HG02759 (cell line): ENCODE measurements at regions not wholly inside any gene's neighbourhood (a gene's known extent, or its start where the extent isn't known, plus 50 kb on each side); places are given as distances from the start of the nearest gene placed in this dataset.

ENCODE experiments used
- ATAC-seq: cut with Tn5 transposase; IDR thresholded peaks from one replicate; pipeline ENCODE4 v1.9.1; 2021; ENCODE audit warnings: mild to moderate bottlenecking, moderate library complexity; ENCODE audit not compliant: unreplicated experiment

- no peak for ATAC-seq
Measured at GRCh38 chr2:42926434-42927333, 134.3 kb upstream of the HAAO start.

GRCh38 chr2:42925742-42926433 is 133.5 kb upstream of the HAAO start:
- ATAC-seq, result no peak

DNA sequence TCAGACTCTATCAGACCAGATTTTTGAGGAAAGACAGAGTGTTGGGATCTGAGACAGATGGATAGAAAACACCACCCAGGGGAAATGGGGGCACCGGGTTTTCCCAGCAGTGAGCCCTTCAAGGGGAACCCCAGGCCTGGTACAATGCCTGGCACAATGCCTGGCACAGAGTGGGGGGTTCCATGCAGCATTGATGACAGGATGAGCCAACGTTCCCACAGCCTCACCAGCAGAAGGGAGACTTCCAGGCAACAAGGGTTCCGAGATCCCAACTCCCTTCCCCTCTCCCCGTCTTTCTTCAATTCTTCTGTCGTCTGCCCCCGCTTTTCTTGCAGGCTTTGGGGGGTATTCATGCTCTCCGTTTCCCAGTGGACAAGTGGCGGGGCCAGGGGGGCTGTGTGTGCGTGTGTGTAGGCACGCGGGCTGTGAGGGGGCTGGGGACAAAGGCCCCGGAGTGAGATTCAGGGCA is 132.1 kb upstream of the HAAO start:
- no peak for ATAC-seq

DNA sequence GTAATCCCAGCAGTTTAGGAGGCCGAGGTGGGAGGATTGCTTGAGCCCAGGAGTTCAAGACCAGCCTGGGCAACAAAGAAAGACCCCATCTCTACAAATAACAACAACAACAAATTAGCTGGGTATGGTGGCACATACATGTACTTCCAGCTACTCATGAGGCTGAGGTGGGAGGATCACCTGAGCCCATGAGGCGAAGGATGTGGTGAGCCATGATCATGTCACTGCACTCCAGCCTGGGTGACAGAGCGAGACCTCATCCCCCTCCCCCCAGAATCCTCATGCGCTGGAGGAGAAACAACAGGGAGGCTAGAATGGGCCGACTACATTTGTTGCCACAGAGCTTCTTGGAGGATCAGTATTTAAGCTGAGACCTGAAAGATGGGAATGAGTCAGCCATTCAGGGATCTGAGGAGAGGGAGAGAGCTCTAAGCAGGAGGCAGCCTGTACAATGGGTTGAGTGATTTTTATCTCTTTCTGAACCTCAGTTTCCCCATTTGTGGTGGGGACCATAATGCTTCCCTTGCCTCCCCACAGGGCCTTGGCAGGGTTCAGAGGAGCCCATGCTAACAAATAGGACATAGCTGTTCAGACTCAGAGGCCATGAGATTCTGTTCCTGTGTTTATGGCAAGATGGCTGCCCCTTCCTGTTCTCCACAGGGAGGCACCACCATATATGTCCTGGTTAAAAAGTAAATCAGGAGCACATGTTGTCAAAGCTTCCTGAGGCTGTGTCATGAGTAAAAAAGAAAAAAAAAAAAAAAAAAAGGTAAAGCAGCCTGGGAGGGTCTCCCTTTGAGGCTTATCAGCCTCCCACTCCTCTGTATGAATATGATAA is 131.4 kb upstream of the HAAO start:
- ATAC-seq, result no peak

DNA sequence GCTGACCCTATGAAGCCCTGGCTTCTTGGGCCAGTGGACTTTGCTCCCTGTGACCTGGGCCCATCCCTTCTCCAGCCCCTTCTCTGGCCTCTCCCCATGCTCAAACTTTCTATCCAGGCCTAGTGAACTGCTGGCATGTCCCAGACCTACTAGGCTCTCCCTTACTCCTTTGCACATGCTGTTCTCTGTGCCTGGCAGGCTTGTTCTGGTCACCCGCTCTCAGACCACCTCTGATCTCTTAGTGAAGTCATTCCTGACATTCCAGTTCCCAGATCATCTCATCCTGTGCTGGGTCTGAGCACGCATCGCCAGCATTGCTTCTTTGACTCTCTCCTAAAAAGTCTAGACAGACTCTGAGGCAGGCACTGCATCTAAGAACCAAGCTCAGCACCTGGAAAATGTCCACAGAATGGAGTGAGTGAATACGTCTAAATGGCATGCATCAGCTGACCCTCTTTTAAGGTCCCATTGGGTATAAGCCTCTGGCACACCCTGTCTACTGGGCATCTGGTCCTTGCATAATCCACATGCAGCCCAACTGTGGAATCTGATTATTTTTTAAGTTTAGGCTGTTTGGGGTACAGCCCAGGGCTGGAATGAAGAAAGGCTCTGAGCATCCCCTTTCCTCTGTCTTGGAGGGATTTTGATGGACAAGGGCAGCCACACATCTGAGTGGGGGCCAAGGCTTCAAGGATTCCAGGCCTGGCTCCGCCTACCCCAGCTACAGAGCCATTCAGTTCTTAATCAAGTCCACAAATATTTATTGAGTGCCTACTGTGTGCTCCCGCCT is 130.6 kb upstream of the HAAO start:
- no peak for ATAC-seq

GRCh38 chr2:42922293-42922692 is 129.9 kb upstream of the HAAO start:
- no peak for ATAC-seq

DNA sequence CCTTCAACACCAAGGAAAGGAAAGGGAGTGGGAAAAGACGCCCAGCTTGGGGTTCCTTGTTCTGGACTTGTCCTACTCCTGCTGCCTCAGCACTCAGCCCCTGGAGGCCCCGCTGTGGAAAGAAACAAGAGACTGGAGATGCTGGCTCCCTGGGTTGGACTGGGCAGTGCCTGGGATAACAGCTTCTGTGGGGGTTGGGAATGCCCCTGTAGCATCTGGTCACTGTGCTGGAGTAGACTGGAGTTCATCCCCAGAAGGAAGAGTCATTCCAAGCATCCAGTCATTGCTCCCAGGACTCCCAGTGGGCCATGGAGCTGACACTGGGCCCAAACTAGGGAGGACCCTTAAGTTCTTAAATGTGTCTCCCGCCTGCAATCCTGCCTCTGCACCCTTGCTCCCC is 129.3 kb upstream of the HAAO start:
- ATAC-seq, result no peak

- ATAC-seq, result no peak
Measured at GRCh38 chr2:42921147-42921520, 128.8 kb upstream of the HAAO start.

GRCh38 chr2:42920446-42921146 is 128.2 kb upstream of the HAAO start:
- ATAC-seq, result no peak

- no peak for ATAC-seq
Measured at GRCh38 chr2:42918671-42919318, 126.4 kb upstream of the HAAO start.

GRCh38 chr2:42918041-42918440 is 125.7 kb upstream of the HAAO start:
- no peak for ATAC-seq

DNA sequence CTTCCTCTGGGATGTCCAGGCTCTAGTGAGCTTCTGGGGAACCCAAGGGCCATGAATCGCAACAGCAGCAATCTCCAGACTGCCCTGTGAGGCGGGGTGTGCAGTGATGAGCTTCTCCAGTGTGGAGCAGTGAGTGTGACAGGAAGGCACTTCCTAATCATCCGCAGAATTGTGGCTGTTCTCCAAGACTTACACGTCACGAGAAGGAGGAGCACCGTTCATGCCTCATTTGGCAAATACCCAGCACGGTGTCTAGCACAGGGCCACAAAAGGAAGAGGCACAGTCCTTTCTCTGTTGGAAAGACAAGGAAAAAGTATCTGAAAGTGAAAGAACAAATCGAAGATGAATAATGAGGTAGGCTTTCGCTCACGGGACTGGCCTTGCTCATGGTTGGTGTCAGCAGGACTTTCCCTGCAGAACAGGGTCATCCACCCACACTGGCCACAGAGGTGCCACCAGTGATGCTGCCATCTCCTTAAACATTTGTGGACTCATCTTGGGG is 125.1 kb upstream of the HAAO start:
- peak; percentile 64 for ATAC-seq

DNA sequence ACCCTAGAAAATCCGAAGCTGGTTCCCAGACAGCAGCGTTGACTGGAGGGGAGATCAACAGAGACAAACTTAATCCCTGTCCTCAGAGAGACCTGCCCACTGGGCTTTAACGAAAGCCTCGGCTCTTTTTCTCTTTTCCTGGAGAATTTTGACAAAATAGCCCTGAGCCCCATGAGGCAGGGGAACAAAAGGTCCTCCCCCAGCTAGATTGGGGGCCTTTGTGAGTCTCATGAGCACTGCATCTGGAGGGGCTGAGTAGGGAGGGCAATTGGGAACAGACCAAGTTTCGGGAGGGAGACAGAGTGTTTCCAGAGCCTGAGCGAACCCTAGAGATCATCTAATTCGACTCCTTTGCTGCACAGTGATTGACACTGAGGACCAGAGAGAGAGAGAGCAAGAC is 123.9 kb upstream of the HAAO start:
- ATAC-seq, result no peak

GRCh38 chr2:42914860-42915259 is 122.5 kb upstream of the HAAO start:
- ATAC-seq, result no peak

GRCh38 chr2:42914314-42914713 is 121.9 kb upstream of the HAAO start:
- ATAC-seq, result no peak

GRCh38 chr2:42913280-42913878 is 121.0 kb upstream of the HAAO start:
- no peak for ATAC-seq

DNA sequence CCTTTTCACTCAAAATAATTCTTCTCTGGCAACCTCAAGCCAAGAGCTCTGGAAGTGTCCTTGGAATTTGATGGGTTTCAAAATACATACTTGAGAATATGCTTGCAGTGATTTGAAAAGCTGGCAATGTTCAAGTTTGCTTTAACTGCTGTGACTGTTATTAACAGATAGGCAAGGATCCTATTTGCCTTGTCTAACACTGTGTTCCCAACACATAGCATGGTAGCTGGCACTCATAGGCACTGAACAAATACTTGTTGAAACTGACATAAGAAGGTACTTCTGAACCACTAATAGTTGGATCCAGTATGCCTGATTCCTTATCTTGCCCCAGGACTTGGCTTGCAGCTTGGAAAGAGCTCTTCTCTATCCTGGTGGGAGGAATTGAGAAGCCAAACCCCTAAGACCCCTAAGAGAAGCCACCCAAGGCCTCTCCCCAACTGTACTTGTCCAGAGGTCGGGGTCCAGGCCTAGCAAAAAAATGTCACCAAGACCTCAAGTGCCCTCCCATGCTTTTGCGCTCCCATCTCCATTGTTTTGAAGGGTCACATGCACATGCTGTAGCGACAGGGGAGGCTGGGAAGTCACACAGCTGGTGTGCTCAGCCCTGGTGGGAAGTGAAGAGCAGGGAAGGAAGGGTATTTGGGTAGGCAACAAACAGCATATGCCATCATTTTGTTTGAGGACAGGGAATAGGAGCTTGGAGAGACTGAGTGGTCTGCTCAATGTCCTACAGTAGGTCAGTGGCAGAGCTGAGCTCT is 118.4 kb upstream of the HAAO start:
- no peak for ATAC-seq

DNA sequence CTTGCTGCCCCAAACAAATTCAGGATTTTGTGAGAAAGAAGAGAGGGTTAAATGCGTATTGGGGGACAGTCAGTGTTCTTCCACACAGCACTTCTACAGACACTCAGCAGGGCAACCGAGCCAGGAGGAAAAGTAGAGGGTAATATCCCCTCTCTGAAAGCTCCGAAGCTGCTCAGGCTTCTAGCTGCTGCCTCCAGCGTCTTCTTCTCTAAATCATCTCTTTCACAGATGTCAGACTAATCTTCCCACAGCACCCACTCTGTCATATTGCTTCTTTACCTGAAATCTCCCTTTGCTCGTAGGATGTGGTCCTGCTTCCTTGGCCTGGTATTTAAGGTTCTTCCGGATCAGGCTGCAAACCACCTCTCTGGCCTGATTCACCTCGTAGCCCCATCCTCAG is 117.6 kb upstream of the HAAO start:
- ATAC-seq, result no peak
